Immature natural killer cell (primary cell): ENCODE measurements at regions not wholly inside any gene's neighbourhood (a gene's known extent, or its start where the extent isn't known, plus 50 kb on each side); places are given as distances from the start of the nearest gene placed in this dataset.

Experiments used
- DNase-seq, 3 donors: peaks; one replicate each; pipeline ENCODE4 v3.0.0; 2022; ENCODE audit warnings: mixed read lengths in 1 of 3
- H3K27ac Mint-ChIP-seq, 6 donors: one replicate each; pipeline ENCODE4 v1.8.0; 2020; ENCODE audit warnings: mixed read lengths in 6 of 6, mild to moderate bottlenecking in 5 of 6, inconsistent platforms in 4 of 6, moderate library complexity in 3 of 6
- H3K27me3 Mint-ChIP-seq, 3 donors: one replicate each; pipeline ENCODE4 v1.8.0; 2020 to 2021; ENCODE audit warnings: low read depth in 3 of 3, mild to moderate bottlenecking in 3 of 3, mixed read lengths in 3 of 3, moderate library complexity in 3 of 3, inconsistent platforms in 1 of 3
- H3K36me3 Mint-ChIP-seq, 3 donors: one replicate each; pipeline ENCODE4 v1.8.0; 2020; ENCODE audit warnings: mixed read lengths in 3 of 3, inconsistent platforms in 2 of 3, mild to moderate bottlenecking in 2 of 3
- H3K4me1 Mint-ChIP-seq, 2 donors: one replicate each; pipeline ENCODE4 v1.8.0; 2020; ENCODE audit warnings: inconsistent platforms in 2 of 2, mild to moderate bottlenecking in 2 of 2, mixed read lengths in 2 of 2, moderate library complexity in 1 of 2
- H3K4me3 Mint-ChIP-seq, 5 donors: one replicate each; pipeline ENCODE4 v1.8.0; 2020; ENCODE audit warnings: mild to moderate bottlenecking in 5 of 5, mixed read lengths in 5 of 5, inconsistent platforms in 3 of 5, moderate library complexity in 3 of 5
- H3K9me3 Mint-ChIP-seq, 6 donors: one replicate each; pipeline ENCODE4 v1.8.0; 2020; ENCODE audit warnings: mild to moderate bottlenecking in 6 of 6, mixed read lengths in 6 of 6, inconsistent platforms in 4 of 6, moderate library complexity in 3 of 6

DNA sequence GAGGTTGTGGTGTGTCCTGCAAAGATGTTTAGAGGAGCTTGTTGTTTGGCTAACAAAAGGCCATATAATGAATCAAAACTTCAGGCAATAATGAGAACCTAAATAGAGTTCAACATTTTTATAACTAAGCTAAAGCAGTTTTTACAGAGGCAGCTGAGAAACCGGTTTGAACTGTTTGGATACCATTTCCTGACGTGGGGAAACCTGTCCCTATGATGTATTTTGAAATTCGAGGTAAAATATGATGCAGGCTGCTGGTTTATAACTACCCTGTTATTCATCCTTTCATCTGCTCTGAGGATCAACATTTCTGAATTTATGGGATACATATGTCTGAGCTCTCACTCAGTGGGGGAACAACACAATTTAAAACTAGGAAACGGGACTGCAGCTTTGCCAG, 289.5 kb upstream of the IRX2 start:
- Mint-ChIP-seq H3K9me3 (peaks cover 0 to 10% (median 3%) of the 10 kb centered on the region in 6 donors), H3K4me3 (no peak overlapping the region), H3K4me1 (no peaks in the 10 kb centered on the region), H3K27me3 (peaks cover 0 to 2% (median 0%) of the 10 kb centered on the region in 3 donors), H3K36me3 (no peaks in the 10 kb centered on the region), H3K27ac (no peak overlapping the region)
- no peak for DNase-seq

DNA sequence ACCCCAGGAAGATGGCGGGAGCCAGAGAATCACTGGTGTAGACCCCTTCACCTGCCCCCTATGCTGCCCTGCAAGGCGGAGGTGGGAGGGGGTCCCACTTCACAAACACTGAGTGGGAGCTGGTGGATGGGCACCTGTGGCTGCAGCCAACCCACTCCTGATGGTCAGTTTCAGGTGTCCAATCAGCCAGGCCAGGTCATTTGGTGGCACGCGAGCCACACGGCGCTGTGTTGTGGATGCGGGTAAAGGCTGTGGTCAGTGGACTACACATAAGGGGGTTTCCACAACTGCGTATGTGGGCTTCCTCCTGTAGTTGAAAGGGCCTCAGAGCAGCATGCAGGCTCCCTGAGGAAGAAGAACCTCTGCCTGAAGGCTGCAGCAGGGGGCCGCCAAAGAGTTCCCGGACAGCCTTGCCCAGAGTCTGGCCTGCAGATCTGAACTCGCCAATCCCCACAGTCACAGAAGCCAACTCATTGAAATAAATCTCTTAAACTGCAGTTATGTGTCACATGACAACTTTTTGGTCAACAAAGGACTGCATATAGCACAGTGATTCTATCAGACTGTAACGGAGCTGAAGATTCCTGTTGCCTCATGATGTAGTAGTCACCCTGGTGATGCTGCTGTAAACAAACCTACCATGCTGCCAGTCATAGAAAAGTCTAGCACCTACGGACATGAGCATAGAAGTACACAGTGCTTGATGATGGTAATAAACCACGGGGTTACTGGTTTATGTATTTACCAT, 284.7 kb upstream of the IRX2 start:
- H3K27me3 Mint-ChIP-seq: no peaks in the 10 kb centered on the region
- H3K9me3 Mint-ChIP-seq: peaks cover 0 to 8% (median 2%) of the 10 kb centered on the region in 6 donors

DNA sequence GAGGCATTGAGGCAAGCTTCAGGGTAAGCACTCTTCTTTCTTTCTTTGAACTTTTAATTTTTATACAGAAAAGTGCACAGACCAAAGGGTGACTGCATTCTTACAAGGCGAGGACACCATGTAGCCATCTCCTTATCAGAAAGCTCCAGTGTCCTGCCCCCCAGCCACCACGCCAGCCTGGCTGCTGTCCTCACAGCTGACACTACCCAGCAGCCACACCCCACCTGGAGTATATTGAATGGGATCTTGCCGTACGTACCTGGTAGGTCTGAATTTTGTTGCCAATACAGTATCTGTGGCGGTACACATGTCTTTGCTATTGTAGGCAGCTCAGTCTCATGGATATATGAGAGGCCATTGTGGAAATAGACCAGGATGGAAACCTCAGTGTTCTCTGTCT, 284.0 kb upstream of the IRX2 start:
- Mint-ChIP-seq H3K27me3 (no peaks in the 10 kb centered on the region), H3K36me3 (no peaks in the 10 kb centered on the region), H3K4me3 (no peak overlapping the region), H3K4me1 (no peaks in the 10 kb centered on the region), H3K27ac (no peak overlapping the region), H3K9me3 (peaks cover 0 to 11% (median 2%) of the 10 kb centered on the region in 6 donors)
- DNase-seq: no peak

More for the DNA sequence above, 284.7 kb upstream of the IRX2 start:
- Mint-ChIP-seq H3K27ac (no peak overlapping the region), H3K4me1 (no peaks in the 10 kb centered on the region), H3K36me3 (no peaks in the 10 kb centered on the region), H3K4me3 (no peak overlapping the region)
- DNase-seq: no peak

DNA sequence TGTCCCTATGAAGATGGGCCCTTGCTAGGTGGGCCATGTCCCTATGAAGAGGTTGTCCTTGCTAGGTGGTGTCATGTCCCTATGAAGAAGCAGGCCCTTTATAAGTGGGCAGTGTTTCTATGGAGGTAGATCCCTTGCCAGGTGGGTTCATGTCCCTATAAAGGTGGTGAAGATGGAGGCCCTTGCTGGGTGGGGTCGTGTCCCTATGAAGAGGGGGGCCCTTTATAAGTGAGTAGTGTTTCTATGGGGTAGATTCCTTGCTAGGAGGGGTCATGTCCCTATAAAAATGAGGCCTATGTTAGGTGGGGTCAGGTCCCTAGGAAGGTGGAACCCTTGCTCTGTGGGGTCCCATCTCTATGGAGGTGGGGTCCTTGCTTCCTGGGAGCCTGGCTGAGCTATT, 283.4 kb upstream of the IRX2 start:
- peaks cover 0 to 14% (median 2%) of the 10 kb centered on the region in 6 donors for H3K9me3 Mint-ChIP-seq
- H3K36me3 Mint-ChIP-seq: no peaks in the 10 kb centered on the region
- no peak overlapping the region for H3K27ac Mint-ChIP-seq
- H3K27me3 Mint-ChIP-seq: peaks cover 0 to 1% (median 0%) of the 10 kb centered on the region in 3 donors
- H3K4me1 Mint-ChIP-seq: no peaks in the 10 kb centered on the region
- no peak for DNase-seq
- no peak overlapping the region for H3K4me3 Mint-ChIP-seq

DNA sequence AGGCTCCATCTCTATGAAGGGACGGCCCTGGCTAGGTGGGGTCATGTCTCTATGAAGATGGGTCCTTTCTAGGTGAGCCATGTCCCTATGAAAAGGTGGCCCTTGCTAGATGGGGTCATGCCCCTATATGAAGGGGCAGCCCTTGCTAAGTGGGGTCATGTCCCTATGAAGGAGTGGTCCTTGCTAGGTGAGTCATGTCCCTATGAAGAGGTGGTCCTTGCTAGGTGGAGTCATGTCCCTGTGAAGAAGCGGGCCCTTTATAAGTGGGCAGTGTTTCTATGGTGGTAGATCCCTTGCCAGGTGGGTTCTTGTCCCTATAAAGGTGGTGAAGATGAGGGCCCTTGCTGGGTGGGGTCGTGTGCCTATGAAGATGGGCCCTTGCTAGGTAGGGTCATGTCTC, 283.0 kb upstream of the IRX2 start:
- H3K9me3 Mint-ChIP-seq: peaks cover 0 to 14% (median 2%) of the 10 kb centered on the region in 6 donors
- peaks cover 0 to 1% (median 0%) of the 10 kb centered on the region in 3 donors for H3K27me3 Mint-ChIP-seq
- no peak overlapping the region for H3K27ac Mint-ChIP-seq
- no peaks in the 10 kb centered on the region for H3K4me1 Mint-ChIP-seq
- no peak for DNase-seq
- no peak overlapping the region for H3K4me3 Mint-ChIP-seq
- no peaks in the 10 kb centered on the region for H3K36me3 Mint-ChIP-seq

DNA sequence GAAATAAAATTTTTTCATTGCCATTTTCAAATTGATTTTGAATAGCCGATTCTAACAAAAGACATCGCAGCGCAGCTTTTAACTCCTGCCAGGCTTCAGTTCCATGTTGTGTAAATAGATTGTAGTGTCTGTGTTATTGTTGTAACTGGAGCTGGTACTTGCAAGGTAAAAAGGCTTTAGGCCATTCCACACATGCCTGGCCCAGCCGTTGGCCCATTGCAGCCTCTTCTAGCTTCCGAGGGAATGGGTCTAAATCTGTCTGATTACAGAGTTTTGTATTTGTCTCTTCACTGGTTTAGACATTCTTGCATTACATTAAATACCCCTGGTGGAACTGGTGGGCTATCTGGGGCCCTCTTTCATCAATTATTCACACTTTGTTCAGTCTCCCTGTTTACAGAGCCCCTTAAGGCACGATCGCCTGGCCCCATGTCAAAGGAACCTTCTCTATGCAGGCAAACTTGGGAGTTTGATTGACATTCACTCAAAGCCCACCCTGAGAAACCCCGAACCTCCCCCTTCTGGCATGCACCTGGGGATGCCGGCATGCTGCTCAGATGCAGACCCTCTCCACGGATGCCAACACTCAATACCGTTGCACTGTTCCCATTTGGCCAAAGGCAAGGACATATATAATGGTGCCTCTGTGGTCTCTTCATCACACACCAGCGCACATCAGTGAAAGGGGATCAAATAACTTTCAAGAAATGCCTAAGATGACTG, 281.7 kb upstream of the IRX2 start:
- no peak for DNase-seq
- Mint-ChIP-seq H3K4me3 (no peak overlapping the region), H3K27me3 (peaks cover 0 to 1% (median 0%) of the 10 kb centered on the region in 3 donors), H3K27ac (no peak overlapping the region), H3K9me3 (peaks cover 0 to 14% (median 4%) of the 10 kb centered on the region in 6 donors), H3K4me1 (no peaks in the 10 kb centered on the region), H3K36me3 (no peaks in the 10 kb centered on the region)

DNA sequence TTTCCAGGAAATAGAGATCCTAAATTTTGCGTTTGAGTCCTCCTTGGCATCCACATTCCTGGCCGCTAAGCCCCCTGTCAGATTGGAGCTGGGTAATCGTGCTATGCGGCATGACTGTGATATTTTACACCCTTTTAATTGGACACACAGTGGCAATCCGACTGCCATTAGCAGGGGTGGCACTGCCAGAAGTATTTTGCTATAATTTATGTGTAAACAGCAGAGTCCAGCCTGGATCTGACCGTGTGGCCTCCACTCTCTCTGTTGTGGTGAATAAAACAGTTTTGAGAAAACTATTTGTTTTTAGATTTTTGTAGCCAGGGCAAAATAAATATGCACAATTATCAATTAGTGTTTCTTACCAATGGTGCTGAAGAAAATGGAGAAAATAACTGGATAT, 281.0 kb upstream of the IRX2 start:
- H3K4me1 Mint-ChIP-seq: no peaks in the 10 kb centered on the region
- peaks cover 0 to 1% (median 0%) of the 10 kb centered on the region in 3 donors for H3K27me3 Mint-ChIP-seq
- H3K4me3 Mint-ChIP-seq: no peak overlapping the region
- no peaks in the 10 kb centered on the region for H3K36me3 Mint-ChIP-seq
- peaks cover 0 to 14% (median 4%) of the 10 kb centered on the region in 6 donors for H3K9me3 Mint-ChIP-seq
- H3K27ac Mint-ChIP-seq: no peak overlapping the region
- no peak for DNase-seq

DNA sequence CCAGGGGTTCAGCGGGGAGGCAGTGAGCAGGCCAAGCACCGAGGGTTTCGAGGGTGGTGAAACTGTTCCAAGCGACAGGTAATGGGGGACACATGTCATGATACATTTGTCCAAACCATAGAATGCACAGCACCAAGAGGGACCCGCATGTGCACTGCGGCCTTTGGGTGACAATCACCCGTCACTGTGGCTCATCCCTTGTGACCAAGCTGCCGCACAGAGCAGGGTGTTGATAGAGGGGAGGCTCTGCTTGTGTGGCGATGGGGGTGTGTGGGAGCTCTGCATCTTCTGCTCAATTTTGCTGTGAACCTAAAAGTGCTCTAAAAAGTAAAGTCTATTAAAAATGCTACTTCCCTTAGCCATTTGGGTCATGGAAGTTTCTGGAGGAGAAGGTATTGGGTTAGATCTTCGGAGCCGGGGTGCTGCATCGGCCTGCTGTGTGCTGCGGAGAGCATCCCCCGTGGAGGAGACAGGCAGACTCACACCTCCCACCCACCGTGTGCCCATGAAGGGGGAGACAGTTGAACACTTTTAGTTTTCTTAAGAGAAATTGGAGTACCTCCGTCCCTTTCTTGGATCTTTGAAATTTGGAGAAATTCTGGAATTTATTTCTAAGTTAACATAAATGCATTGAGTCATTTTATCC, 280.4 kb upstream of the IRX2 start:
- Mint-ChIP-seq H3K9me3 (peaks cover 0 to 14% (median 6%) of the 10 kb centered on the region in 6 donors), H3K4me1 (no peaks in the 10 kb centered on the region), H3K4me3 (no peak overlapping the region), H3K36me3 (no peaks in the 10 kb centered on the region), H3K27ac (no peak overlapping the region), H3K27me3 (peaks cover 0 to 1% (median 0%) of the 10 kb centered on the region in 3 donors)
- DNase-seq: no peak

DNA sequence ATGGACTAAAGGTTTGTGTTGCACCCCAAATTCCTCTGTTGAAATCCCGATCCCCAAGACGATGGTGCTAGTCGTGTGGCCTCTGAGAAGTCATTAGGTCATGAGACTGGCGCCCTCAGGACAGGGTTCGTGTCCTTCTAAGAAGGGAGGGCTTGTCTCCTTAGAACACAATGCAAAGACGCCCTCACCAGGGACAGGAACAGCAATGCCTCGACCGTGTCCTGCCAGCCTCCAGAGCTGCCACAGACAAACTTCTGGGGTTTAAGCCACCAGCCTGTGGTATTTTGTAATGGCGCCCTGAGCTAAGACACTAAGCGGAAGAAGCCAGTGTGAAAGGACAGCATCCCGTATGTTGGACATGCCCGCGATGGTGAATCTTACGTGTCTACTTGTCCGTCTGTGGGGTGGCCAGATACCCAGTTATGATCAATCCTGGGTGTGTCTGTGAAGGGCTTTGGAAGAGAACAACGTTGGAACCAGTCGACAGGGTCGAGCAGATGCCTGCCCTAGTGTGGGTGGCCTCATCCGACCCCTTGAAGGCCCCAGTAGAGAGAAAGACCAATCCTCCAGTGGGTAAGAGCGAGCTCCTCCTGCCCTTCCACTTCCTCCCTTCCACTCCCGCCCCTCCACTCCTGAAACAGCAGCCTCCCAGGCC, 279.2 kb upstream of the IRX2 start:
- no peaks in the 10 kb centered on the region for H3K36me3 Mint-ChIP-seq
- no peak overlapping the region for H3K27ac Mint-ChIP-seq
- no peaks in the 10 kb centered on the region for H3K4me1 Mint-ChIP-seq
- no peak for DNase-seq
- H3K4me3 Mint-ChIP-seq: no peak overlapping the region
- H3K27me3 Mint-ChIP-seq: peaks cover 0 to 1% (median 0%) of the 10 kb centered on the region in 3 donors
- H3K9me3 Mint-ChIP-seq: peaks cover 0 to 14% (median 6%) of the 10 kb centered on the region in 6 donors

DNA sequence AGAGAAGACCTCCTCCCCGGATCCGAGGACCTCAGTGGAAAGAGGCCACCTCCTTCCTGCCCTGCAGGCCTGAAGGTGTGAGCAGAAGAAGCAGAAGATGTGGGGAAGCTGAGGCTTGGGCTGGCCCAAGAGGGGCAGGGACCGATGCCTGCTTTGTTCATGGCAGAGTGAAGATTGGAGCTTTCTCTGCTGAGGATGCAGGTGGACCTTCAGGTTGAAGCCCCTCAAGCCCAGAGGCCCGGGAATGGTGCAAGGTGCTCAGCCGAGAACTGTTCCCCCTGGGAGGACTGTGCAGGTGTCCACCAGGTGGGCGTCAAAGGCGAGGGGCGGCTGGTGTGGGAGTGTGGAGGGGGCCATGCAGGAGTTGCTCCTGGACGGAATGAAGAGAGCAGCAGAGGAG, 277.9 kb upstream of the IRX2 start:
- DNase-seq: no peak
- no peaks in the 10 kb centered on the region for H3K36me3 Mint-ChIP-seq
- peaks cover 0 to 14% (median 6%) of the 10 kb centered on the region in 6 donors for H3K9me3 Mint-ChIP-seq
- H3K4me1 Mint-ChIP-seq: no peaks in the 10 kb centered on the region
- no peak overlapping the region for H3K4me3 Mint-ChIP-seq
- no peak overlapping the region for H3K27ac Mint-ChIP-seq
- H3K27me3 Mint-ChIP-seq: peaks cover 0 to 1% (median 0%) of the 10 kb centered on the region in 3 donors

DNA sequence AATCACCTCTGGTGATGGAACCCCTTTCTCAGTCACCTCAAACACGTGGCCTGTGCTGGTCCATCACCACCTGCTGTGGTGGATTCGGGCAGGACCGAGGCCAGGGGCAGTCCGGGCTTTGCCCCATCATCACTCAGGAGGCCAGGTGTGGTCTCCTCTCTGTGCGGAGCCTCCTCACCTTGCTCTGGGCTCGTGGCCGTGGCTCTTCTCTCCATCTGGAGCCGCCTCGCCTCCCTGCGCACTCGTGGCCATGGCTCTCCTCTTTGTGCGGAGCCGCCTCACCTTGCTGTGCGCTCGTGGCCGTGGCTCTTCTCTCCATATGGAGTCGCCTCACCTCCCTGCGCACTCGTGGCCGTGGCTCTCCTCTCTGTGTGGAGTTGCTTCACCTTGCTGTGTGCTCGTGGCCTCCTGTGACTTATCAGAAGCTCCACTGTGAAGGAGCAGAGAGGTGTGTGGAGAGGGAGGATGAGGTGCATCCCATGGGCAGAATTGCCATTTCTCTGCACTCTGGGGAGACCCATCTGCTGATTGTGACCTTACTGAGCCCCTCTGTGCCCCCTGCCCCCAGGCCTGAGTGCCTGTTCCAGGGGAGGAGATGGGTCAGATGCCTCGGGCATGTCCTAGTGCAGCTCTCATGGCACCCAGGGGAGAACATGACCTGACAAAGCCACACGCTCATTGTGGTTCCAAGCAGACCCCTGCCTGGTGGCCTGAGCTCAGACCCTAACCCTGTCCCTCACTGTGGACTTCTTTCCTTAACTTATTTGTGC, 276.6 kb upstream of the IRX2 start:
- no peaks in the 10 kb centered on the region for H3K36me3 Mint-ChIP-seq
- no peak overlapping the region for H3K27ac Mint-ChIP-seq
- peaks cover 0 to 1% (median 0%) of the 10 kb centered on the region in 3 donors for H3K27me3 Mint-ChIP-seq
- DNase-seq: no peak
- no peaks in the 10 kb centered on the region for H3K4me1 Mint-ChIP-seq
- no peak overlapping the region for H3K4me3 Mint-ChIP-seq
- H3K9me3 Mint-ChIP-seq: peaks cover 0 to 14% (median 4%) of the 10 kb centered on the region in 6 donors

DNA sequence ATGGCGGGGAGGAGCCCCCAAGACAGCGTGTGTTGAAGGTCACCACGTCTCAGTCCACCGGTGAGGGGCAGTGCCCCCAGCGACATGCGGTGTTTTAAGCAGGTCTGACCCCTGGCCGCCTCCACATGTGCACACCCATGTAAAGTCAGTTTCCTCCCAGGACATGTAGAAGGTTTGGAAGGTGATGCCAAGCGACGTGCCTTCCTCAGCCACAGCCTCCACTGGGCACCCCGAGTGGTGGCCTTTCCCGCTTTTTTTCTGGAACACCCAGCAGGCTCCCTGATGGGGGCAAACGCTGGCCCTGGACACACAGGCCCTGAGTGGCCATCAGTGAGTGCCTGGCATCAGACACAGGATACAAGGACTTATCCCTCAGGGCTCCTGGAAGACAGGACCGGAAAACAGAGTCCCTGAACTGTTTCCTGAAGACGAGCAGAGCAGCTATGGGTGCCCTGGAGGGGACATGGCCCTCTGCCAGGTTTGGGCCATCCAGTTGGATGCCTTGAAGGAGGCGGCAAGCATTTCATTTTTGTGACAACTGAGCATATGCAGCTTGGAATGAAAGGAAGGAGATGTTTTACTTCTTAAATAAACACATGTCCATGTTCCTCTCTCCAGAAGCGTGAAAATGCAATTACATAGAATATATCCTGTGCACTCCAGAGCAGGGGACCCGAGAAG, 275.8 kb upstream of the IRX2 start:
- H3K36me3 Mint-ChIP-seq: no peaks in the 10 kb centered on the region

DNA sequence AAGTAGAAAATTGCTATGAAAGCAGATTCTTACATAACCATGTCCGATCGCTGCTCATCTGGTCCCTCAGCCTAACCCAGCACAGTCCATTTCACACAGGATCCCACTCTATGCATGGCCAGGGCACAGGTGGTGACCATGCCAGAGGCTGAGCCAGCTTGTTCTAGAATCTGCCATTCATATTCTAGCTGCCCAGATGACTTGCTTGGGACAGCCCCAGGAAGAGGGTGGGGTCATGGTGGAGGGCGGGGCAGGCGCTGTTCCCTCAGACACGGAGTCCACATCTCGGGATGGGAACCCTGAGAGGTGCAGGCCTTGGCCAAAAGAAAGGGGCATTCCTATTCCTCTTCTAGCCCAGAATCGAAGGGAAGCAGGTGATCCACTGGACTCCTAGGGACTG, 275.2 kb upstream of the IRX2 start:
- Mint-ChIP-seq H3K4me3 (no peak overlapping the region), H3K36me3 (no peaks in the 10 kb centered on the region), H3K9me3 (peaks cover 0 to 13% (median 4%) of the 10 kb centered on the region in 6 donors), H3K27me3 (peaks cover 0 to 3% (median 0%) of the 10 kb centered on the region in 3 donors), H3K4me1 (no peaks in the 10 kb centered on the region), H3K27ac (no peak overlapping the region)
- no peak for DNase-seq

More for the DNA sequence above, 275.8 kb upstream of the IRX2 start:
- Mint-ChIP-seq H3K4me3 (no peak overlapping the region), H3K27ac (no peak overlapping the region), H3K9me3 (peaks cover 0 to 14% (median 4%) of the 10 kb centered on the region in 6 donors), H3K4me1 (no peaks in the 10 kb centered on the region), H3K27me3 (peaks cover 0 to 1% (median 0%) of the 10 kb centered on the region in 3 donors)
- no peak for DNase-seq
